ENCODE measurements at regions not wholly inside any gene's neighbourhood (a gene's known extent, or its start where the extent isn't known, plus 50 kb on each side); places are given as distances from the start of the nearest gene placed in this dataset.

DNA sequence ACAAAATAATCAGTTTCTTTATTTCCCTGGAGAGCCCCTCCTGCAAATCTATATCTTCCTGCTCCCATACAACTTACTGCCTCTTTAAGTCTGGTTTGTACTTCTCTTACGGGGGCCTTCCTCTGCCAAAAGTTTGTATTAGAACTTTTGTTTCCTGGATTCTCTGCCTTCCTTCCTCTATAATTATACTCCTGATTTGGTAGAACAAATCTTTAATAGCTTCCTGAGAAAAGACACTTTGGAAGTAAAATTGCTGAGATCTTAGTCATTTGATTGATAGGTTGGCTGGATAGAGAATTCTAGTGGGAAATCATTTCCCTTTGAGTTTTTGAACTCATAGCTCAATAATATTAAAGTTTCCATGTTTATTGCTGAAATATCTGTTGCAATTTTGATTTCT lies 499.2 kb downstream of the RAB38 start:
- TF ChIP-seq CTCF (IDR thresholded peaks at IDR 0.05; ENCODE audit: low read depth, low read length, missing input control) (no peak), TAF1 (conservative IDR thresholded peaks at IDR 0.05) (no peak), JUND (IDR thresholded peaks at IDR 0.05) (no peak), MAX (IDR thresholded peaks at IDR 0.05) (no peak), RAD21 (IDR thresholded peaks at IDR 0.05) (no peak), EGR1 (IDR thresholded peaks at IDR 0.05; ENCODE audit: low read depth in 2 of 2) (no peak)

Measured in liver (tissue), 3 donors.